Esophagus squamous epithelium (tissue), 4 donors: ENCODE measurements at regions not wholly inside any gene's neighbourhood (a gene's known extent, or its start where the extent isn't known, plus 50 kb on each side); places are given as distances from the start of the nearest gene placed in this dataset.

ENCODE experiments used
- POLR2A ChIP-seq, 4 donors: fragments of 450-650 bp; IDR thresholded peaks; one replicate each; pipeline ENCODE4 v1.6.1; 2017; ENCODE audit warnings: antibody characterized with exemption in 4 of 4, mild to moderate bottlenecking in 4 of 4, moderate library complexity in 3 of 4
- TF ChIP-seq, protein P1 (sequence below), 6 experiments: fragments of 450-650 bp in 4 of 6; fragments of 200-600 bp in 2 of 6; sonication (generic) in 2 of 6; IDR thresholded peaks; one replicate each; pipeline ENCODE4 v1.5.1; 2016 to 2019; ENCODE audit warnings: antibody characterized with exemption in 6 of 6, mild to moderate bottlenecking in 4 of 6, moderate library complexity in 4 of 6

DNA sequence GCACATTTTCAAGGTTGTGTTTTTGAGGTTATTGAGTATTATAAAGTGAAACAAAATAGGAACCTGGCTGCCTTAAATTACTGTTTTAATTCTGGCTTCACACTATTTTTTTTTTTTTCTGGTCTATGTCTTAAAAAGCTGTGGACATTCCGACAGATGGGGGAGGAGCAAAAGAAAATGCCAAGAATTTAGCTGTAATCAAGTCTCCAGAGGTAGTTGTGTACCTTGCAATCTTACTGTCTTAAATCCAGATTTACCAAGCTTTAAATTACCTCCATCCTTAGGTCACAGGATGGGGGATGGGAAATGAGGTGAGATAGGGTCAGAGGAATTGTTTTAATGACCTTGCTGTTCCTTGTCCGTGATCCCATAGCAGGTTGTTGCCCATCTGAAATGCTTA is 182.8 kb downstream of the UTRN start:
- TF ChIP-seq POLR2A (IDR thresholded peaks at IDR 0.05): no peak
- TF ChIP-seq, protein P1, sequence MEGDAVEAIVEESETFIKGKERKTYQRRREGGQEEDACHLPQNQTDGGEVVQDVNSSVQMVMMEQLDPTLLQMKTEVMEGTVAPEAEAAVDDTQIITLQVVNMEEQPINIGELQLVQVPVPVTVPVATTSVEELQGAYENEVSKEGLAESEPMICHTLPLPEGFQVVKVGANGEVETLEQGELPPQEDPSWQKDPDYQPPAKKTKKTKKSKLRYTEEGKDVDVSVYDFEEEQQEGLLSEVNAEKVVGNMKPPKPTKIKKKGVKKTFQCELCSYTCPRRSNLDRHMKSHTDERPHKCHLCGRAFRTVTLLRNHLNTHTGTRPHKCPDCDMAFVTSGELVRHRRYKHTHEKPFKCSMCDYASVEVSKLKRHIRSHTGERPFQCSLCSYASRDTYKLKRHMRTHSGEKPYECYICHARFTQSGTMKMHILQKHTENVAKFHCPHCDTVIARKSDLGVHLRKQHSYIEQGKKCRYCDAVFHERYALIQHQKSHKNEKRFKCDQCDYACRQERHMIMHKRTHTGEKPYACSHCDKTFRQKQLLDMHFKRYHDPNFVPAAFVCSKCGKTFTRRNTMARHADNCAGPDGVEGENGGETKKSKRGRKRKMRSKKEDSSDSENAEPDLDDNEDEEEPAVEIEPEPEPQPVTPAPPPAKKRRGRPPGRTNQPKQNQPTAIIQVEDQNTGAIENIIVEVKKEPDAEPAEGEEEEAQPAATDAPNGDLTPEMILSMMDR (IDR thresholded peaks at IDR 0.05): no peak
